Inflammatory macrophage treated with lipopolysaccharide for 4 hours (primary cell): ENCODE measurements at regions not wholly inside any gene's neighbourhood (a gene's known extent, or its start where the extent isn't known, plus 50 kb on each side); places are given as distances from the start of the nearest gene placed in this dataset.
A peak's percentile ranks its signal among the peaks of the same experiment; 100 is the strongest.

Source experiments
- DNase-seq: peaks from one replicate; pipeline ENCODE4 v3.0.0-alpha.2; 2020

DNA sequence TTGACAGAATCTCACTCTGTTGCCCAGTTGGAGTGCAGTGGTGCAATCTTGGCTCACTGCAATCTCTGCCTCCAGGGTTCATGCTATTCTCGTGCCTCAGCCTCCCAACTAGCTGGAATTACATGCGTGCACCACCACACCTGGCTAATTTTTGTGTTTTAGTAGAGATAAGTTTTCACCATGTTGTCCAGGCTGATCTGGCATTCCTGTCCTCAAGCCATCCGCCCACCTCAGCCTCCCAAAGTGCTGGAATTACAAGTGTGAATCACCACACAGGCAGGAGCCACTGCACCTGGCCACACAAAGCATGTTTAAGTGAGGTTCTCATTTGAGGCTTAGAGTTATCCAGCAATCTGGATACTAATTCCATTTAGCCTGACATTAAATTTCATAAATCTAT, 180.9 kb upstream of the GRID2 start:
- DNase-seq: no peak

DNA sequence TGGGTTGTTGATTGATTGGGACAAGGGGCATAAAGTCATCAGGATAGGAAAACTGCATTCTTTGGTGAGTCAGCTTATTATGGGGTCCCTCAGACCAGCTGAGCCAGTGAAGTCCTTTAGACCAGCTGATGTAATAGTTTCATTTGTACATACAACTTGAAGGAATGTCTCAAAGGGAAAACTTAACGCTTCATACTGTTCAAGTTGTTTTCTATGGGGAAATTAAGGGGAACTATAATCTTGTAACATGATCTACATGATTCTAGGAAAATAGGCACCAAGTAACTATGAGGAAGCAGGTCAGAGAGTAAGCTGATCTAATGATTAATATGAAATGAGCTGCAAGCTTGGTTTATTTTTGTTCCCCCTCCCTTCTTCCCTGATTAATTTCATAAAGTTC, 175.1 kb upstream of the GRID2 start:
- DNase-seq: peak; percentile 55

- DNase-seq: no peak
Measured at GRCh38 chr4:92129408-92129994, 174.3 kb upstream of the GRID2 start.

GRCh38 chr4:92136434-92136833, 167.3 kb upstream of the GRID2 start:
- DNase-seq: no peak

GRCh38 chr4:92163348-92163747, 140.4 kb upstream of the GRID2 start:
- DNase-seq: no peak

DNA sequence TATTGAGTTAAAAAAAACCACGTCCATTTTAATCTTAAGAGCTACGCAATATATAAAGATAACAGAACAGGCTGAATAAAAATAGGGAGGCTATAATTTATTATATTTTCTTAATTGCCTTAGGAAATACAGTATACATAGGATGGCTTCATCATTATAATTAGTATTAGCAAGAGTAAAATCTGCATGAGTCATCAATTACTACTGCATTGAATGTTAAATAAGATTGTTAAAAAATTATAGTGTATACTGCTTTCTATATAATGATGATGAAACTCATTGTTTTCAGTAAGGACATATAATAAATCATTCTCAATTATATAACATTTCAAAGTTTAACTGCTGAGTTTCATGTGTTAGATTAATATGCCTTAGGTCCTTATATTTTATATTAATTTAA, 133.4 kb upstream of the GRID2 start:
- no peak for DNase-seq

GRCh38 chr4:92172203-92172602, 131.6 kb upstream of the GRID2 start:
- no peak for DNase-seq

DNA sequence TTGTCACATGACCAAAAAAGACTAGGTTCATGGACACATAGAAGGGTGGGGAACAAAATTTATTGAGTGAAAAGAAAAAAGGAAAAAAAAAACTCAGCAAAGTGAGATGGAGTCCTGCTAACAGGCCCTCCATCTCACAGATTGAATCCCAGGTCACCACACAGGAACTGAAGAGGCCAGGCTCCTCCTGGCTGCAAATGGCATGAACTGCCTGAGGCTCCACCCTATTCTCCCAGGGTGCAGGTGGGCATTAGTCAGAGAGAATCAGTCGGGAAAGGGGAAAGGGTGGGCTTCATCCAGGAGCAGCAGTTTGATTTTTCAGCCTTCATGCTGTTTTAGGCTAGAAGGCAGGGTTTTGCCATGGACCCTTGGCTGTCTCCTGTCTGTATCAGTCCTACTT, 128.5 kb upstream of the GRID2 start:
- no peak for DNase-seq

GRCh38 chr4:92182006-92182735, 121.6 kb upstream of the GRID2 start:
- no peak for DNase-seq

GRCh38 chr4:92182736-92183407, 120.9 kb upstream of the GRID2 start:
- no peak for DNase-seq

- no peak for DNase-seq
Measured at GRCh38 chr4:92183825-92184224, 119.9 kb upstream of the GRID2 start.

- no peak for DNase-seq
Measured at GRCh38 chr4:92184566-92184965, 119.2 kb upstream of the GRID2 start.

GRCh38 chr4:92186239-92186638, 117.5 kb upstream of the GRID2 start:
- DNase-seq: no peak

- DNase-seq: no peak
Measured at GRCh38 chr4:92189146-92189545, 114.6 kb upstream of the GRID2 start.

- DNase-seq: no peak
Measured at GRCh38 chr4:92198711-92199110, 105.1 kb upstream of the GRID2 start.

DNA sequence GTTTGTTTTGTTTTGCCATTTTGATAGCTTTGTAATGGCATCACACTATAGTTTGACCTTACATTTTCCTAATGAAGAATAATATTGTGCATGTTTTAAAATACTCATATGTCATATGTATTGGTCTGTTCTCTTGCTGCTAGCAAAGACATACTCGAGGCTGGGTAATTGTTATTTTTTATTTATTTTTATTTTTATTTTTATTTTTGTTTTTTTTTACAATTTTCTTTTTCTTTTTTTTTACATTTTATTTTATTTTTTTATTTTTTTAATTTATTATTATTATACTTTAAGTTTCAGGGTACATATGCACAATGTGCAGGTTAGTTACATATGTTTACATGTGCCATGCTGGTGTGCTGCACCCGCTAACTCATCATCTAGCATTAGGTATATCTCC, 104.6 kb upstream of the GRID2 start:
- no peak for DNase-seq

DNA sequence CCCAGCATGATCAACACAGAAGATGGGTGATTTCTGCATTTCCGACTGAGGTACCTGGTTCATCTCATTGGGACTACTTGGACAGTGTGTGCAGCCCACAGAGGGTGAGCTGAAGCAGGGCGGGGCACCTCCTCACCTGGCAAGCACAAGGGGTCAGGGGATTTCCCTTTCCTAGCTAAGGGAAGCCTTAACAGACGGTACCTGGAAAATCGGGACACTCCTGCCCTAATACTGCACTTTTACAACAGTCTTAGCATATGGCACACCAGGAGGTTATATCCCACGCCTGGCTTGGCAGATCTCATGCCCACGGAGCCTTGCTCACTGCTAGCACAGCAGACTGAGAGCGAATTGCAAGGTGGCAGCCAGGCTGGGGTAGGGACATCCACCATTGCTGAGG, 92.9 kb upstream of the GRID2 start:
- DNase-seq: no peak

GRCh38 chr4:92215476-92215875, 88.3 kb upstream of the GRID2 start:
- no peak for DNase-seq

DNA sequence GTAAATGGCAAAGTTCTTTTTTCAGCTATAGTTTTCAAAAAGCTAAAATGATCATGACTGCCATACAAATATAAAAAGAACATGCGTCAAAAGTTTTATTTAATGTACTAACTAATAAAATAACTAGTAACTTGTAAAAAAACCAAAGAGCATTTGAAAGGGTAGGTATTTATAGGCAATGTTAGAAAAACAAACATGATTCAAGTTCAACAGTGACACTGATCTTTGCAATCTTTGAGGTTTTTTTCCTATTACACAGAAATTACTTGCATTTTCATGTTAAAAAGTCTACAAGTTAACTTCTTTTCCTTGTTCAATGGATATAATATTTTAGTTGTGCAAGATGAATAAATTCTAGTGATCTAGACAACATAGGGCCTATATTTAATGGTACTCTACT, 72.3 kb upstream of the GRID2 start:
- no peak for DNase-seq

- no peak for DNase-seq
Measured at GRCh38 chr4:92232566-92232965, 71.2 kb upstream of the GRID2 start.

DNA sequence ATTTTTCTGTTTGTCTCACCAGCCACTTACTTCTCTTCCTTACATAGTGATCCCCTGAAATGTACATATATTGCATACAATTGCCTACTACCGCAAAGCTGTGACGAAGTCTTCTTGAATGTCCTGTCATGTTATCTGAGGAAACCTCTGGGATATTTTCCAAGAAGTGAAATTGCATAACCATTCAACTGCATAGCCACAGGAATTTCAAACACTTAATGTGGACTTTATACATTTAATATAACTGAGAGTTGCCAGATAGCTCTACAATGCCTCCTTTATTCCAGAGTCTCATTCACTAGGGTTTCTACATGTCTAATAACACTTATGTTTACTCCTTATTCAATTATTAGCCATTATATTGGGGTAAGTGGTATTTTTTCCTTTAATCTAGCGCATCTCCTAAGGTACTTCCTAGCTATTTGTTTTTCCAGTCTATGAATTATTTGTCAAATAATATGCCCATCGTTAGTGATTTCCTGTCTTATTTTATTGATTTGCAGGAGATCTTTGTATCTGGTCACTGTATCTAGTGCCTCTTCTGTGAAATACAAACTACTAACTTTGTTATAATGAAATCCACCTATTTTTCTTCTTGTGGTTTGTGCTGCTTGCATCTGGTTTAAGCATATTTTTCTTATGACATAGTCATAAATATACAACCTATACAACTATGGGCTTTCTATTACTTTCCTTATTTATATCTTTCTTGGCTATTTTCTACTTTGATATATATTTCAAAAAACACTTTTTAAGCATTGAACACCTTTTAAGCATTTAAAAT, 69.2 kb upstream of the GRID2 start:
- no peak for DNase-seq

- no peak for DNase-seq
Measured at GRCh38 chr4:92235731-92236130, 68.0 kb upstream of the GRID2 start.

DNA sequence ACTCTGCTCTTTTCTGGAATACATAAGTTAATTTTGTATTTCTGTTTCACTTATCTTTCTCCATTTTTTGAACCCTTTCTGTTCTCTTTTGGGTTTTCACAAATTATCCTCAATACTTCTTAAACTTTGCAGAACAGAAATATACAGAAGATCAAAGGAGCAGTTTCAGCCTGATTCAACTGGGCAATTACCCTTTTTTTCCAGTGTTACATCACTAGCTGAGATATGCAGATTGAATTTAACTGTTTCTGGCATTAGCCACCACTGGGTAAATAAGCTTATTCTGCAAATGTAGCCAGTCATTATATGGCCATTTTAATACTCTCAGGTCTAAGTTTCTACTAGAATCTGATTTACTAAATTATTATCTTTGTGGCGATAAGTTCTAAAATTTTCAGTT, 66.9 kb upstream of the GRID2 start:
- DNase-seq: peak; percentile 39

GRCh38 chr4:92237559-92237958, 66.2 kb upstream of the GRID2 start:
- no peak for DNase-seq
